Stimulated activated CD4-positive, alpha-beta T cell treated with anti-CD3 and anti-CD28 coated beads, Interleukin-2, amount 100 ng/mL, for 24 hours (primary cell): ENCODE measurements at regions not wholly inside any gene's neighbourhood (a gene's known extent, or its start where the extent isn't known, plus 50 kb on each side); places are given as distances from the start of the nearest gene placed in this dataset.
"Not testable (repeated sequence)": the region's sequence is repeated elsewhere in the genome, so short reads cannot be mapped to it uniquely, and the experiment has no call there.

ENCODE experiments used
- DNase-seq, 2 donors: peaks; one replicate each; pipeline ENCODE4 v3.0.0-alpha.2; 2020

DNA sequence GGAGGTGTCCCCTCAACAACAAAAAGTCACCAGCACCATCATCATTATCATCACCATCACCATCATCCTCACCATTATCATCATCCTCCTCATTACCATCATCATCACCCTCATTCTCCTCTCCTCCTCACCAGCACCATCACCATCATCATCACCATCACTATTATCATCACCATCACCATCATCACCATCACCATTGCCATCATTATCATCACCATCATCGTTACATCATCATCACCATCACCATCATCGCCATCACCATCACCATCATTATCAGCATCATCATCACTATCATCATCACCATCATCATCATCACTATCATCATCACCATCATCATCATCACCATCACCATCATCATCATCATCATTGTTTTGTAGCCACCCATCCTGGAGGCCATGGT lies 212.6 kb downstream of the MN1 start:
- DNase-seq, result no peak

DNA sequence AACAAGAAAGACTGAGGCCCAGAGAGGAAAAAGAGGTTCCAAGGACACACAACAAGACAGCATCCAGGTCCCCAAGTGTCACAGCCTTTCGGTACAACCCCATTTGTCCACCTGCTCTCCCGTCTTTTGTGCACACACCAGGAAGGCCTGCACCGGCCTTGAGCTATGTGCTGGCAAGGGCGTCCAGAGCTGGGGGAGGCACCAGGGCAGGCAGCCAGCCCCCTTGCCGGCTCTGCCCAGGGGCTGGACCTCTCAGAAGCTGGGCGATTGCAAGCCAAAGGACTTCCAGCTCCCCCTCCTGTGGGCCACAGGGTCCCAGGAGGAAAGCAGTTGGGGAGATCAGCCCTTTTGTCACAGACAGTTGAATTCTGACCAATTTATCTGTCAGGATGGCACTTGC lies 210.5 kb downstream of the MN1 start:
- no peak for DNase-seq

DNA sequence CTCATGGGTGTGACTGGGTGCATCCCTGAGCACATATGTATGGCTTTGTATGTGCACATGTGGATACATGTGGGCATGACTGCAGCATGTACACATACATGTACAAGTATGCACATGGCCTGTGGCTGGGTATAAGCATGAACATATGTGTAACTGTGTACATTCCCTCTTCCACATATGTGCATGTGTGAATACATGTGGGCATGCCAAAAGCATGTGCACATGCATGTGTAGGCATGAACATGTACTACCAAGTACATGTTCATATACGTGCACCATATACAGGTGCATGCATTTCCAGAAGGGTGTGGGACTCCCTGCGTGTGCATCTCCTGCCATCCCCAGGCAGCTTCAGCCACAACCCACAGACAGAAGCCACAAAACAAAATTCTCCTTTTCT lies 208.2 kb downstream of the MN1 start:
- DNase-seq, result no peak

DNA sequence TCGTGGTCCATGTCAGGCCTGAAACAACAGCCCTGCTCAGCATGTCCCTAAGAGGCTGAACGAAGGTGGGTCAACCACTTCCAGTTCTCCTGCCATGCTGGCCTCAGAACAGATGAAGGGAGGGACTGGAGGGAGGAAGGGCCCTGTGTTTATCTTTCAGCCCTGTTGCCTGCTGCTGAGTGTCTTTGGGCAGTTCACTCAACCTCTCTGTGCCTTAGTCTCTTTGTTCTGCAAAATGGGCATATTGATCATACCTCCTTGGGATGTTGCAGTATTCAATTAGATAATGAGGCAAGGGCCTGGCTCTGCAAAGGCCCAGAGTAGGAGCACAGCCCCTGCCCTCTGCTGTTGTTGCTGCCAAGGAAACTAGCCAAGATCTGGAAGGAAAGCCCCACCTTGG lies 207.5 kb downstream of the MN1 start:
- DNase-seq, result no peak

DNA sequence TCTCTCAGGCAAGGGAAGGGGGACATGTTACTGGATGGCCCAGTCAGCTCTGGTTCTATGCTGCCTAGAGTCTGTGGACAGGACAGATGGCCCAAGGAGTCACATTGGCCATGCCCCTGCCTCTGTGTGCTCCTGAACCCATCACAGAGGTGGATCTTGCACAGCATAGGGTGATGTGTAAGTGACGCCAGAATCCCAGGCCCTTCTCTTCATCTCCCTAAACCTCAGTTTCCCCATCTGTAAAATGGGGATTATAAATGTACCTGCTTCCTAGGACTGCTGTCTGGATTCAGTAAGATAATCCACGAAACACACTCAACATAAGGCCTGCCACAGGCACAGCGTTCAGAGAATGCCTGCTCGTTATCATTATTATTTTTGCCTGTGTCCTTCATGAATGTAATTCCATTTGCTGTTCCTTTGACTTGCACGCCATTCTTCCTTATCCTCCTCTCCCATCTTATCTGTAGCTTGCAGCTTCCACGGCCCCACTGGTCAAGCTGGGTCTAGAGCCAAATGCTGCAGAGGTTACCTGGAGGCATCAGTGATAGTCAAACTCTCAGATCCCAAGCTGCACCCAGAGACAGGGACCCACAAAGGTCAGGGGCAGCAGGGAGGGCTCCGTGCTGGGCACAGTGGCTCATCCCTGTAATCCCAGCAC lies 207.0 kb downstream of the MN1 start:
- no peak for DNase-seq

DNA sequence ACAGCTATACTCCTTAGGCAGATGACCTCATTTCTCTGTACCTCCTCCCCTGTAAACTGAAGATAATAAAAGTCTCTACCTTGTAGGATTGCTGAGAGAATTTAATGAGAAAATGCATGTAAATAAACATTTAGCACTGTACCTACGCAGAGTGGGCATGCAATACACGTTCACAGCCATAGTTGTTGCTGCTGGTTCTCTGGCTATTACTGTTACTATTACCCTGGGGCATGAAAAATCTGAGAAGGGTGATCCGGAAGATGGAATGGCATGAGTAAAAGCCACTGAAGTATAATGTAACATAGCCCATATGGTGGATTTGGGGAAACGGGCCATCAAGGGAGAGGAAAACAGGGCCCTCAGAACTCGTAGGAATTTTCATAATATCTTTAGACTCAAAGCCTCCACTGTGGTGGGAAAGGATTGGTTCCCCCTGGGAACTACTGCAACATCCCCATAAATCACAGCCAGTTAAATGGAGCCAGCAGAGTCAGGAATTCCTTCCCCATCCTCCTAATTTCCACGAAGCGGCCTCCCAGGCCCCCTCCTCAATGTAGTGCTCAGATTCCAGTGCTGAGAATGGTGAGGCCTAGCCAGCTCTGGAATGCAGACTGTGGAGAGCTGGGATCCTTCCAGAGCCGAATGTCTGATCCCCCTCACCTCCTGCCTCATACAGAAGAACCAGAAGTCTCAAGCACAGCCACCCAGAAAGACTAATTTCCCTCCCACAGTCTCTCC lies 205.3 kb downstream of the MN1 start:
- no peak for DNase-seq

DNA sequence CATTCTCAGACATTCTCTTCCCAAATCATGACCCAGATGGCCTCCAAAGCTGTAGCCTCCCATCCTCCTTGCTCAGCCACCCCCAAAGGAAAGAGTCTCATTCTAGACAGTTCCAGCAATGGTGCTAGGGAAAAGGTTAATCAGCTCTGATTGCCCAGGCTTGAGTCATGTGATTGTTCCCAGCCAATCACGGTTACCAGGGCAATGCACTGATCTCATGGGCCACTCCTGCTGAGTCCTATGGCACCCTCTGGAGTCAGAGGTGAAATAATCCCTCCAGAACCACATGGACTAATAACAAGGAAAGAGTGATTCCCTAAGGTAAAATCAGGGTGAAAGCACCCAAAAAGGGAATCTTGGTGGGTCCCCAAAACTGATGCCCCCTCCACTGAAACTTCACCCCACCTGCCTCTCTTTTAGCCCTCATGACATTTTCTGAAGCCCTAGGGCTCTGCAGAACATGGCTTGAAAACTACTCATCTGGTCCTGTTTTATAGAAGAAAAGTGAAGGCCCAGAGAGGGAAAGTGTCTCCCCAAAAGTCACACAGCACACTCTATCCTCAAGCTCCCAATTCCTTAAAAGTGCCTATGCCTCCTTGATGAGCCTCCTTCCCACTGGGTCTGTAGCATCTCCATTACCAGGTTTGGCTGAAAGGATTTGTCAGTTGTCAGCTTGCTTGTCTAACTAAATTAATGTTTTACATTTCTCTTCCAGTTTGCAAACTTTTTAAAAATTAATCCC lies 203.7 kb downstream of the MN1 start:
- DNase-seq, result no peak

DNA sequence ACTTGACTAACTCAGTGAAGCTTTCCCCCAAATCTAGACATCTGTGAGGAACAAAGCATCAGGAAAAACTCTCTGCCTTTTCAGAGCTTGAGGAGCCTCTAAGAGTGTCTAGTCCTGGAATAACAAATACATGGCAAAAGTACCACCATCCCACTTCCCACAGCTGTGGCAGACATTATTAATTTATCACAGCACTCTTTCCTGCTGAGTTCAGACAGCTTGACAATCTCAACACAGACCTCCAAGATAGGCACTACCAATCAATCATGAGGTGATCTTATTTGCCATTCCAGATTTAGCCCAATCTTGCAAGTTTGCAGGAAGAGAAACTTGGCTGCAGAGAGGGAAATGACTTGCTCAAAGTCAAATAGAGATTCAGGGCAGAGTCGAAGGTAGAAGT lies 202.8 kb downstream of the MN1 start:
- no peak for DNase-seq

DNA sequence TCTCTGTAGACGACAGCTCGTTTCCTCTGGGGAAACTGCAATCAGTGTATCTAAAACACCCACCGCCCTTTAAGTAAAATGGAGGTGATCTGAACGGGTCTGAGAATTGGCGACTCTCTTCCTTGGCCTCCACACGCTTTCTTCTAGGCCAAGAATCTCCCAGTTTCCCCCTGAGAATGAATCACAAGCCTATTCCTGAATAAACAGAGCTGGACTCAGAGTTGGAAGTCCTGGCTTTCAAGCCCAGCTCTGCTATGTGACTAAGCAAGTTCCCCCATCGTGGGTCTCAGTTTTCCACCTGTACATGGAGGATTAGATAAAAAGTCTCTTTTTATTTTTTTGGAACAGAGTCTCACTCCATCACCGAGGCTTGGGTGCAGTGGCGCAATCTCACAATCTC lies 200.4 kb downstream of the MN1 start:
- no peak for DNase-seq

DNA sequence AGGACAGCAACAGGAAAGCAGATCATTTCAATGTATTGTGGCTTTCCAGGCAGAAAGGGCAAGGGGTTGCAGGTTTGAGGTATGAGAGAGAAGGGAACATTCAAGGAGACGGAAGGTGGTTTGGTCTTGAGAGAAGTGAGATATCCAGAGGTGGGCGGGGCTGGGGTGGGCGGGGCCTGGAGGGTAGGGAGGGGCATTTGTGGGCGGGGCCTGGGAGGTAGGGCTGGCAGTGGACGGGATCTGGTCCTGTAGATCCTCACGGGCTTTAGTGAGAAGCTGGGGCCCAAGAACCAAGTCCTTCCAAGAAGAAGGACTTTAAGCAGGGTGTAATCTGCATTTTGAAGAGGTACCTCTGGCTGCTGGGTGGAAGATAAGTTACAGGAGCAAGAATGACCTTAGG lies 199.2 kb downstream of the MN1 start:
- no peak for DNase-seq

DNA sequence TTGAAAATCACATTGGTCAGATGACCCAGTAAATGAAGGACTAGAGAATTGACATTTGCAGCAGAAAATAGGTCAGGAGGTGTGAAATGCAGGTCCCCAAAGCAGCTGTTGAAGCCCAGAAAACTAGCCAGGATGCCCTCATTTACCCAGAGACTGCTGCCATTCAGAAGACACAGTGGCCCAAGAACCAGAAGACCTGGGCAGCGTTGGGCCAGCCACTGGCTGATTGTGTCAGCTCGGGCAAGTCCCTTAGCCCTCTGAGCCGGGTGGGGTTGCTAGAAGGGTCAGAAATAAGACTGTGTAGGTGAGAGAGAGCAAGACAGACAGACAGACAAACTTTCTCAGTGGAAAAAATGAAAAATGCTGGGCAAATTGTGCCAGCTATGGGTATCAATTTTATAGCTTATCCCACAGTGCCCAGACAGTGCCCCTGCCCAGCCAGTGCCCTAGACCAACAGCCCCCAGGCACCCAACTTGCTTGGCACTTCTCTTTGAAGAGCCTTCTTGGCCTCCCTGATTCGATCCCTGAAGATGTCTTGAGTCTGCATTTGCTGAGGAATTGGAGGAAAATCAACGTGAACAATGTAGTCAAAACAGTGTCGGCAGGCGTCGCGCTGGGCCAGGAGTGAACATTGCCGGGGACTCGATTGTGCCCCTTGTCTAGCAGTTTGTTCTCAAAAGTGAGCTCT lies 198.3 kb downstream of the MN1 start:
- no peak for DNase-seq

DNA sequence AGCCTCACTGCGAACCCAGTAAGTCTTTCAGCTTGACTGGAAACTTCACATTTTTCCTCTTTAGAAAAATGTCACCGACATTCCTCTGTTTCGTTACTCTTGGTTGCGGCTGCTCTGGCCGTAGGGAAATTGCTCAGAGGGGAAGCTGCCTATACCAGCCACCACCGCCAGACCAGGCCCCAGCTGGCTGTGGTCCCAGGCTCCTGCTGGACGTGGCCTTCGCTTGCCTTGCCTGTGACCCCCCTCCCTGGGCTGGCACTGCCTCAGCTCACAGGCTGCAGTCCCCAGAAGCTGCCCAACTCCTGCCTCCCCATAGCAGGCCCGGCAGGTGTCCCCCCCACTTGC lies 197.8 kb downstream of the MN1 start:
- DNase-seq, result no peak

DNA sequence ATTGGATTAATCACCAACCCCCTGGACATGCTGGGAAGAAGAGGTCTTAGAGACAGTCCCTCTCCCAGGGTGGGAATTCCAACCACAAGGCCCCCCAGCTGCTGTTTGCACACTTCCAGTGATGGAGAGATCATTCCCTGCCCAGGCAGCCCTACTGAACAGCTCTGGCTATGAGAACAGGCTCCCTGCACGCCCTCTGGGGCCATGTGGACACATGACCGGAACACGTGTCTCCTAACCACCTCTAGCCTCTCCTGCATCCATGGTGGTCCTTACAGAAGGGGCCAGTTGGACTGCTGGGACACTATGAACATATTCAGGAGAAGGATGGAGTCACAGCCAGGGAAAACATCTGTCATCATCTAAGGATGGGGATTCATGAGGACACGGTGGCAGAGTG lies 196.2 kb downstream of the MN1 start:
- no peak for DNase-seq

DNA sequence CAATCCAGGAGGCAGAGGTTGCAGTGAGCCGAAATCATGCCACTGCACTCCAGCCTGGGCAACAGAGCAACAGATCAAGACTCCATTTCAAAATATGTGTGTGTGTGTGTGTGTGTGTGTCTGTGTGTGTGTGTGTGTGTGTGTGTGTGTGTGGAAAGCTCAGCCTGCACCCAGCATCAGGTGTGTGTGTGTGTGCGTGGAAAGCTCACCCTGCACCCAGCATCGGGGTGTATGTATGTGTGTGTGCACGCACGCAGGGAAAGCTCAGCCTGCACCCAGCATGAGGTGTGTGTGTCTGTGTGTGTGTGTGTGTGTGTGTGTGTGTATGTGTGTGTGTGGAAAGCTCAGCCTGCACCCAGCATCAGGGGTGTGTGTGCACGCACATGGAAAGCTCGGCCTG lies 193.8 kb downstream of the MN1 start:
- DNase-seq, result not testable (repeated sequence)

DNA sequence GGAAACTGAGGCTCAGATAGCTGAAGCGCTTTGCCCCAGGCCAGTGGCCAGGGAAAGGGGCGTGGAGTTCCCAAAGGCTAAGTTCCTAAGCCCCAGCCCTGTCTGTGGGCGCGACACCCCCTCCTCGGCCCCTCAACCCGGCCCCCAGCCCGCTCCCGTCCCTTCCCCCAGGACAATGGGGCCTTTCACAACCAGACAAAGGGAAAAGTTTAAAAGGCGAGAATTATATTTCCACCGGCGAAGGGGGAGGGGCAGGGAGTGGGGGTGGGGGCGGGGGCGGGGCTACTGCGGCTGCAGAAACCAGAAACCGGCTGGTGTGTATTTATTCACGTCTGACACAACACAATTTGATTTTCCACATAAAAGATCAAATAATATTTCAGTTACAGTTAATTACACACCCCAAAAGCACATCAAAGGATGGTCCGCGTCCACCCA lies 192.1 kb downstream of the MN1 start:
- no peak for DNase-seq

DNA sequence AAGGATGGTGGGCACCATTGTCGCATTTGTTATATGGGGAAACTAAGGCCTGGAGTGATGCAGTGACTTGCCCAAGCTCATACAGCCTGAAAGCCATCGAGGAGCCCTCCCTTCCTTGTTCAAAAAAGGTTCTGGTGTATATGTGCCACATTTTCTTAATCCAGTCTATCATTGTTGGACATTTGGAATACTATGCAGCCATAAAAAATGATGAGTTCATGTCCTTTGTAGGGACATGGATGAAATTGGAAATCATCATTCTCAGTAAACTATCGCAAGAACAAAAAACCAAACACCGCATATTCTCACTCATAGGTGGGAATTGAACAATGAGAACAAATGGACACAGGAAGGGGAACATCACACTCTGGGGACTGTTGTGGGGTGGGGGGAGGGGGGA lies 191.4 kb downstream of the MN1 start:
- not testable (repeated sequence) for DNase-seq

DNA sequence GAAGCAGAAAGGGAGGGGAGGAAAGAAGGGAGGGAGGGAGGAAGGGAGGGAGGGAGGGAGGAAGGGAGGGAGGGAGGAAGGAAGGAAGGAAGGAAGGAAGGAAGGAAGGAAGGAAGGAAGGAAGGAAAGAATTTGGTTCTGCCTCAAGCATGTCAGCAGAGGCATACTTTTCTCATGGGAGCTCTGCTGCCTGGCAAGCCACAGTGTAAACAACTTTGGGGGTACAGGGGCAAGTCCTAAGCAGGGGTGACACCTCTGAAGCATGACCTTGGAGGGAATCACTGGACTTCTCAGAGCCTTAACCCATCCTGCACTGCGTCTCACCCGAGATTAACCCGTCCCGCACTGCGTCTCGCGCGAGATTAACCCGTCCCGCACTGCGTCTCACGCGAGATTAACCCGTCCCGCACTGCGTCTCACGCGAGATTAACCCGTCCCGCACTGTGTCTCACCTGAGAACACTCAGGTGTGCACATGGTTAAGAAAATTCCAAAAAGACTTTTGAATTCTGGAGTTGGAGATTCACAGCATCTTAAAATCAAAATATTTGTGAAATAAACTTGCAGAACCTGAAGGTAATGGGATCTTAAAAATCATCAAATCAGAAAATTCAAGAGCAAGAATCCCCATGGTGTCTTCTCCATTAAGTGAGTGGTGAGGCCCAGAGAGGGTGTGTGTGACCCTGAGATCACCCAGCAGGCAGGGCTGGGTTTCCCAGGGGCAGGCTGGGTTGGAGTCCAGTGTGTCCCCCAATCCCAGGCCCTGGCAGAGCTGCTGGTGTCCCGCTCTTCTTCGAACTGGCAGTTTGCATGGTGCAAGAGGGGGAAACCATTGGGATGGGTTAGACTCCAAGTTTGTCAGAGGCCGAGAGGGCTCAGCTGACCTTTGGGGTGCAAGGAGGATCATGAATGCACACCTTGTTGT lies 190.4 kb downstream of the MN1 start:
- no peak for DNase-seq

DNA sequence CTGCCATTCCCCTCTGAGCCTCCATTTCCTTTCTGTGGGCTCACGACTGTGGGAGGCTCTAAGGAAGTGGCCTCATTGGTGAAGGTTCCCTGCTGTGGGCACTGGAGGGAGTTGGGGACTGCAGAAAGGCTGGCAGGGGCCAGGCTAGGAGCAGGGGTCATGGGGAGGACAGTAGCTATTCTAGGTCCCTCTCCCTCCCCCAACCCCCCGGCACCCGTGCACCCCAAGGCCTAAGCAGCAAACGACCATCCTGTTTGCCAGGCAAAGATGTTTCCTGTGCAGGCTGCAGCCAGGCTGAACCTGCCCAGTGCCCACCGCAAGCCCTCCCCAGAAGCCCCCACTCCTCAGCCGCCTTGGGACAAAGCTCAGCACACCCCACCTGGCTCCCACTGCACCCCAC lies 189.4 kb downstream of the MN1 start:
- DNase-seq, result no peak

DNA sequence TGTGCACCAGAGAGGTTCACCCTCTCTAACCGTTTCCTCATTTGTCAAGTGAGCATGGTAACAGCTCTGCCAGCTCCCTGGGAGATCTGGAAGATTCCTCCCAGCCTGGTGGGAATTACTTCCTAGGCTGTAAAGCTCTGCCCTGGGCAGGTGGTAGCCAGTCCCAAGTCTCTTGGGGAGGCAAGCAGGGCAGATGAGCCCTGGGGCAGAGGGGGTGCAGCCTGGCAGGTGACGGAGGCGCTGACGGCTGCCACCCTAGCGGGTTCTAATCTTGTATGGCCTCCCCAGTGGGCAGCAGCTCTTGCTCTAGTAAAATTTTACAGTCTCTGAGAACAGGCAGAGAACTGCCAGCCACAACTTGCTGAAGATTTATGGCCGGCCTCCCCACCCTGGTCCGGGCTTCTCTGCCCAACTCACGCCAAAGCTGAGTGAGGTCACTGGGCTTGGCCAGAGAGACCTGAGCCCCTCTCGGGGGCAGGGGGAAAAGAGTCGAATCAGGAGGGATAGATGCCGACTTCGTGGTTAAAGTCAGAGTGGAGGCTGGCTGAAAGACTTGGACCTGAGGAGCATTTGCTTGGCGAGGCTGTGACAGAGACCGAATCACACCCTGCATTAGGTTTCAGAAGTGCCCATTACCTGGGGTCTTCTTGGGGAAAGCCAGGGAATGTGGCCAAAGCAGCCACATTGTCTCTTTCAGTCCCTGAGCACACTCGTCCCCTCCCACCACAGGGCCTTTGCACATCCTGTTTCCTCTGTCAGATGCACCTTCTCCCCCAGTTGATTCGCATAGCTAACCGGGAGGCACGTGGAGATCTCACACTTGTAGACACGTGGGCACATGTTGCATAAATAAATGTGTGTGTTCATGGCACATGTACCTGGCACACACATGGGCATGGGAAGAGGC lies 188.2 kb downstream of the MN1 start:
- no peak for DNase-seq

DNA sequence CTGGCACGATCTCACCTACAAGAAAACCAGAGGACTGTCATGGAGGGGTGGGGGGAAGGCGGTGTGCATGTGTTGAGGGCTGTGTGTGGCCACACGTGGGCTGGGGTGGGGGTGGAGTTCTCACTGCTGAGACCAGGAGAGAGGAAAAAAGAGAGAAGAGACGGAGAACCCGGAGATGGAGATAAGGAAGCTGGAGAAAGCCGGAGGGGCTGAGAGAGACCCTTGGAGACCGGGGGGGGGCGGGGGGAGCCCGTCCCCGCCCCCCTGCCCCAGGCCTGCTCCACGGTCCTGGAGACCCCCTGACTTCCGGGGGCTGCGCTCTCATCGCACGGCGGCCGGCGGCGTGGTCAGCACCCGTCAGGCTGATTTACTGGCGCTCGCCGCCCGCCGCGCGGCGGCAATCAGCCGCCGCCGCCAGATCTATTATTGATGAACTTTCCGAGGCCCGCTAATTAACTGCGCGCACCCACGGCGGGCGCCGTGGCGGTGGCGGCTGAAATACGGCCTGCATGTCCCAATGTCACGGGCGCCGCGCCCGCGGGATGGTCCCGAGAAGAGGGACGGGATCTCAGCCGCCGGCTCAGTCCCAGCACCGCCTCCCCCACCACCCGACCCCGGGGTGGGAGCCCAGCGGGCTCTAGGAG lies 187.4 kb downstream of the MN1 start:
- no peak for DNase-seq

DNA sequence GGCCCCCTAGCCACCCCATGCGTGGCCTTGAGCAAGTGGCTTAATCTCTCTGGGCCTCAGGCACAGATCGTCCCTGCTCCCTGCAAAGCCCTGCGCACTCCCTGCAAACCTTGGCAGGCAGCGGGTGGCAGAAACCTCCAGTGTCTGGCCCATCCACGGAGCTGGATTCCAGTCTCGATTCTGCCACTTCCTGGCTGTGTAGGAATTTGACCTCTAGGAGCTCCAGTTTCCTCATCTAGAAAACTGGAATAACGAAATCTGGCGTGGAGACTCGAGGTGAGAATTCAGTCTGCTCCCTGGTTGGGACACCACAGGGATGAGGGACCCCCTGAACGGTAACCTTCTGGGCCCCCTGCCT lies 186.9 kb downstream of the MN1 start:
- no peak for DNase-seq
